CD4-positive, alpha-beta memory T cell (primary cell): ENCODE measurements at regions not wholly inside any gene's neighbourhood (a gene's known extent, or its start where the extent isn't known, plus 50 kb on each side); places are given as distances from the start of the nearest gene placed in this dataset.

Source experiments
- CTCF ChIA-PET: fragments of 350-600 bp; sonication (Branson Sonifier 250); formaldehyde crosslinking; loops from one replicate; lab custom pipeline; 2021; ENCODE audit warnings: inconsistent platforms; ENCODE audit not compliant: partially characterized antibody; lab: Charles Lee
- POLR2A ChIA-PET: fragments of 350-600 bp; sonication (Branson Sonifier 250); formaldehyde crosslinking; loops from one replicate; lab custom pipeline; 2021; ENCODE audit not compliant: partially characterized antibody; lab: Charles Lee
- DNase-seq, 5 donors: peaks; one replicate each; pipeline versions ENCODE4 v3.0.0 to v3.0.0-alpha.2; 2020 to 2022; ENCODE audit warnings: mixed read lengths in 1 of 5
- H3K27ac ChIP-seq: one replicate; pipeline ENCODE4 v1.7.0; 2013; ENCODE audit warnings: low read depth, low read length
- H3K27me3 ChIP-seq: 2 replicates; pipeline ENCODE4 v1.7.0; 2013; ENCODE audit warnings: mild to moderate bottlenecking, low read length, moderate library complexity; ENCODE audit not compliant: insufficient read depth
- H3K36me3 ChIP-seq: 2 replicates; pipeline ENCODE4 v1.7.0; 2013; ENCODE audit warnings: mild to moderate bottlenecking, low read length, moderate library complexity; ENCODE audit not compliant: insufficient read depth
- H3K4me1 ChIP-seq: 2 replicates; pipeline ENCODE4 v1.7.0; 2013; ENCODE audit warnings: mild to moderate bottlenecking, low read length, moderate library complexity; ENCODE audit not compliant: insufficient read depth
- H3K4me3 ChIP-seq, 2 donors: one replicate each; pipeline ENCODE4 v1.7.0; 2013; ENCODE audit warnings: low read length in 2 of 2, mild to moderate bottlenecking in 1 of 2
- H3K9me3 ChIP-seq, 2 donors: one replicate each; pipeline ENCODE4 v1.7.0; 2013; ENCODE audit warnings: low read length in 2 of 2, control low read depth in 1 of 2; ENCODE audit not compliant: control insufficient read depth in 1 of 2
- H3K27ac Mint-ChIP-seq, 7 donors: one replicate each; pipeline ENCODE4 v1.8.0; 2020 to 2021; ENCODE audit warnings: mixed read lengths in 7 of 7, mild to moderate bottlenecking in 6 of 7, inconsistent platforms in 3 of 7, moderate library complexity in 3 of 7
- H3K27me3 Mint-ChIP-seq, 2 donors: one replicate each; pipeline ENCODE4 v1.8.0; 2020 to 2021; ENCODE audit warnings: mixed read lengths in 2 of 2
- H3K36me3 Mint-ChIP-seq, 2 donors: one replicate each; pipeline ENCODE4 v1.8.0; 2020 to 2021; ENCODE audit warnings: mixed read lengths in 2 of 2, inconsistent platforms in 1 of 2, mild to moderate bottlenecking in 1 of 2
- H3K4me1 Mint-ChIP-seq, 4 donors: one replicate each; pipeline ENCODE4 v1.8.0; 2020 to 2021; ENCODE audit warnings: mixed read lengths in 4 of 4, mild to moderate bottlenecking in 1 of 4
- H3K4me3 Mint-ChIP-seq, 8 donors: one replicate each; pipeline ENCODE4 v1.8.0; 2020 to 2021; ENCODE audit warnings: mixed read lengths in 8 of 8, mild to moderate bottlenecking in 7 of 8, moderate library complexity in 6 of 8, inconsistent platforms in 3 of 8
- H3K9me3 Mint-ChIP-seq, 8 donors: one replicate each; pipeline ENCODE4 v1.8.0; 2020 to 2021; ENCODE audit warnings: mixed read lengths in 8 of 8, mild to moderate bottlenecking in 5 of 8, inconsistent platforms in 3 of 8, moderate library complexity in 1 of 8
- intact Hi-C: fragments of 100-400 bp; cut with micrococcal nuclease; formaldehyde crosslinking; loops from one replicate; pipeline ENCODE4 v1.15.1; 2023

GRCh38 chr9:87294126-87294525 is 203.5 kb upstream of the DAPK1 start:
- no peak for DNase-seq
- Histone ChIP-seq H3K9me3 (no peaks in the 10 kb centered on the region), H3K4me3 (no peak overlapping the region), H3K36me3 (no peaks in the 10 kb centered on the region), H3K27me3 (no peaks in the 10 kb centered on the region), H3K4me1 (no peaks in the 10 kb centered on the region), H3K27ac (no peak overlapping the region)
- ChIA-PET POLR2A (no interaction called here), CTCF (interaction anchor here (1.5 kb wide), 1 partner anchor 11 kb away, joined by 3 read pairs; no protein-coding TSS in a partner anchor)
- H3K27ac Mint-ChIP-seq: no peak overlapping the region
- peaks cover 0 to 3% of the 10 kb centered on the region in 2 donors for H3K27me3 Mint-ChIP-seq
- no peaks in the 10 kb centered on the region for H3K4me1 Mint-ChIP-seq
- H3K9me3 Mint-ChIP-seq: peaks cover 0 to 9% (median 0%) of the 10 kb centered on the region in 8 donors
- intact Hi-C loops: no loop called here
- no peak overlapping the region for H3K4me3 Mint-ChIP-seq
- no peaks in the 10 kb centered on the region for H3K36me3 Mint-ChIP-seq

GRCh38 chr9:87300915-87301314 is 196.8 kb upstream of the DAPK1 start:
- Histone ChIP-seq H3K4me3 (no peak overlapping the region), H3K9me3 (no peaks in the 10 kb centered on the region), H3K27me3 (no peaks in the 10 kb centered on the region), H3K27ac (no peak overlapping the region), H3K4me1 (no peaks in the 10 kb centered on the region), H3K36me3 (no peaks in the 10 kb centered on the region)
- intact Hi-C loops: no loop called here
- Mint-ChIP-seq H3K9me3 (peaks cover 0 to 2% (median 0%) of the 10 kb centered on the region in 8 donors), H3K4me3 (no peak overlapping the region), H3K27me3 (no peaks in the 10 kb centered on the region), H3K4me1 (no peaks in the 10 kb centered on the region), H3K27ac (no peak overlapping the region), H3K36me3 (no peaks in the 10 kb centered on the region)
- POLR2A ChIA-PET: no interaction called here
- CTCF ChIA-PET: interaction anchor here (0.7 kb wide), 1 partner anchor 14 kb away, joined by 3 read pairs; no protein-coding TSS in a partner anchor
- DNase-seq: no peak

GRCh38 chr9:87301371-87301770 is 196.3 kb upstream of the DAPK1 start:
- no peak for DNase-seq
- no peak overlapping the region for H3K27ac ChIP-seq
- CTCF ChIA-PET: interaction anchor here (0.7 kb wide), 1 partner anchor 14 kb away, joined by 3 read pairs; no protein-coding TSS in a partner anchor
- H3K36me3 ChIP-seq: no peaks in the 10 kb centered on the region
- H3K27me3 ChIP-seq: no peaks in the 10 kb centered on the region
- no peak overlapping the region for H3K4me3 ChIP-seq
- H3K4me1 Mint-ChIP-seq: no peaks in the 10 kb centered on the region
- intact Hi-C loops: no loop called here
- peaks cover 0 to 2% (median 0%) of the 10 kb centered on the region in 8 donors for H3K9me3 Mint-ChIP-seq
- H3K9me3 ChIP-seq: no peaks in the 10 kb centered on the region
- POLR2A ChIA-PET: no interaction called here
- no peaks in the 10 kb centered on the region for H3K27me3 Mint-ChIP-seq
- no peaks in the 10 kb centered on the region for H3K4me1 ChIP-seq
- H3K36me3 Mint-ChIP-seq: no peaks in the 10 kb centered on the region
- H3K4me3 Mint-ChIP-seq: no peak overlapping the region
- H3K27ac Mint-ChIP-seq: no peak overlapping the region

GRCh38 chr9:87305151-87305550 is 192.5 kb upstream of the DAPK1 start:
- CTCF ChIA-PET: interaction anchor here (1.7 kb wide), 1 partner anchor 10 kb away, joined by 3 read pairs; no protein-coding TSS in a partner anchor

GRCh38 chr9:87306006-87306405 is 191.7 kb upstream of the DAPK1 start:
- H3K27me3 Mint-ChIP-seq: peaks cover 0 to 2% of the 10 kb centered on the region in 2 donors
- ChIA-PET CTCF (interaction anchor here (1.7 kb wide), 1 partner anchor 11 kb away, joined by 3 read pairs; no protein-coding TSS in a partner anchor), POLR2A (no interaction called here)

More at GRCh38 chr9:87305151-87305550, 192.5 kb upstream of the DAPK1 start:
- H3K27ac Mint-ChIP-seq: no peak overlapping the region
- peaks cover 0 to 2% (median 0%) of the 10 kb centered on the region in 8 donors for H3K9me3 Mint-ChIP-seq
- POLR2A ChIA-PET: no interaction called here
- no peaks in the 10 kb centered on the region for H3K36me3 Mint-ChIP-seq
- no peaks in the 10 kb centered on the region for H3K9me3 ChIP-seq
- no peak for DNase-seq
- H3K27me3 Mint-ChIP-seq: peaks cover 0 to 2% of the 10 kb centered on the region in 2 donors
- H3K4me3 Mint-ChIP-seq: no peak overlapping the region
- H3K4me1 ChIP-seq: no peaks in the 10 kb centered on the region
- no peak overlapping the region for H3K27ac ChIP-seq
- H3K4me1 Mint-ChIP-seq: no peaks in the 10 kb centered on the region
- no peaks in the 10 kb centered on the region for H3K36me3 ChIP-seq
- no peaks in the 10 kb centered on the region for H3K27me3 ChIP-seq
- intact Hi-C loops: no loop called here
- H3K4me3 ChIP-seq: no peak overlapping the region

GRCh38 chr9:87307848-87308247 is 189.8 kb upstream of the DAPK1 start:
- Histone ChIP-seq H3K27ac (no peak overlapping the region), H3K4me3 (no peak overlapping the region), H3K27me3 (no peaks in the 10 kb centered on the region), H3K4me1 (no peaks in the 10 kb centered on the region), H3K36me3 (no peaks in the 10 kb centered on the region), H3K9me3 (no peaks in the 10 kb centered on the region)
- Mint-ChIP-seq H3K9me3 (peaks cover 0 to 4% (median 0%) of the 10 kb centered on the region in 8 donors), H3K27ac (no peak overlapping the region), H3K36me3 (no peaks in the 10 kb centered on the region), H3K27me3 (peaks cover 3 to 5% of the 10 kb centered on the region in 2 donors), H3K4me3 (no peak overlapping the region), H3K4me1 (no peaks in the 10 kb centered on the region)
- intact Hi-C loops: no loop called here
- ChIA-PET POLR2A (no interaction called here), CTCF (interaction anchor here (0.6 kb wide), 1 partner anchor 875 kb away, joined by 4 read pairs; no protein-coding TSS in a partner anchor)
- no peak for DNase-seq

More at GRCh38 chr9:87306006-87306405, 191.7 kb upstream of the DAPK1 start:
- no peak overlapping the region for H3K27ac Mint-ChIP-seq
- no peaks in the 10 kb centered on the region for H3K36me3 ChIP-seq
- H3K27ac ChIP-seq: no peak overlapping the region
- DNase-seq: no peak
- no peaks in the 10 kb centered on the region for H3K4me1 Mint-ChIP-seq
- peaks cover 0 to 2% (median 0%) of the 10 kb centered on the region in 8 donors for H3K9me3 Mint-ChIP-seq
- no peak overlapping the region for H3K4me3 Mint-ChIP-seq
- H3K9me3 ChIP-seq: no peaks in the 10 kb centered on the region
- H3K4me3 ChIP-seq: no peak overlapping the region
- intact Hi-C loops: no loop called here
- H3K27me3 ChIP-seq: no peaks in the 10 kb centered on the region
- H3K36me3 Mint-ChIP-seq: no peaks in the 10 kb centered on the region
- no peaks in the 10 kb centered on the region for H3K4me1 ChIP-seq

- peaks cover 3 to 5% of the 10 kb centered on the region in 2 donors for H3K27me3 Mint-ChIP-seq
- H3K4me1 Mint-ChIP-seq: no peaks in the 10 kb centered on the region
- Histone ChIP-seq H3K36me3 (no peaks in the 10 kb centered on the region), H3K27ac (no peak overlapping the region), H3K4me3 (no peak overlapping the region), H3K27me3 (no peaks in the 10 kb centered on the region), H3K4me1 (no peaks in the 10 kb centered on the region), H3K9me3 (no peaks in the 10 kb centered on the region)
- no peak for DNase-seq
- H3K36me3 Mint-ChIP-seq: no peaks in the 10 kb centered on the region
- CTCF ChIA-PET: no interaction called here
- no peak overlapping the region for H3K27ac Mint-ChIP-seq
- H3K4me3 Mint-ChIP-seq: no peak overlapping the region
- intact Hi-C loops: no loop called here
- POLR2A ChIA-PET: no interaction called here
- H3K9me3 Mint-ChIP-seq: peaks cover 0 to 2% (median 0%) of the 10 kb centered on the region in 8 donors
These were observed 188.4 kb upstream of the DAPK1 start for GRCh38 chr9:87309236-87309635.
